GM23338 (cell line): ENCODE measurements at regions not wholly inside any gene's neighbourhood (a gene's known extent, or its start where the extent isn't known, plus 50 kb on each side); places are given as distances from the start of the nearest gene placed in this dataset.

Experiments
- ATAC-seq: fragments of 200-7000 bp; cut with Tn5 transposase; 3 replicates; pipeline ENCODE4 v1.9.1; 2020
- DNase-seq: peaks from one replicate; pipeline ENCODE4 v3.0.0-alpha.2; 2015; ENCODE audit warnings: low spot score
- H2AFZ ChIP-seq: fragments of 200-600 bp; sonication (generic); 2 replicates; pipeline ENCODE4 v1.8.0; 2016; ENCODE audit warnings: antibody characterized with exemption, mild to moderate bottlenecking, moderate library complexity
- H3F3A ChIP-seq: fragments of 200-600 bp; sonication (generic); replicated peaks from 2 replicates; pipeline ENCODE4 v1.8.0; 2017; ENCODE audit warnings: antibody characterized with exemption, mixed run types, low read depth
- H3K27ac ChIP-seq: fragments of 200-600 bp; sonication (generic); 2 replicates; pipeline ENCODE4 v1.6.1; 2016; ENCODE audit warnings: low read depth
- H3K27me3 ChIP-seq: fragments of 200-600 bp; sonication (generic); 2 replicates; pipeline ENCODE4 v1.8.0; 2016; ENCODE audit warnings: mild to moderate bottlenecking, mixed run types, moderate library complexity; ENCODE audit not compliant: insufficient read depth
- H3K36me3 ChIP-seq: fragments of 200-600 bp; sonication (generic); 2 replicates; pipeline ENCODE4 v1.8.0; 2016; ENCODE audit warnings: mild to moderate bottlenecking; ENCODE audit not compliant: insufficient read depth
- H3K4me1 ChIP-seq: fragments of 200-600 bp; sonication (generic); 2 replicates; pipeline ENCODE4 v1.8.0; 2016; ENCODE audit warnings: mild to moderate bottlenecking, moderate library complexity; ENCODE audit not compliant: insufficient read depth
- H3K4me2 ChIP-seq: fragments of 200-600 bp; sonication (generic); 2 replicates; pipeline ENCODE4 v1.7.1; 2017; ENCODE audit warnings: mixed run types
- H3K4me3 ChIP-seq: fragments of 200-600 bp; sonication (generic); 2 replicates; pipeline ENCODE4 v1.6.1; 2016; ENCODE audit warnings: mixed run types
- H3K79me2 ChIP-seq: fragments of 200-600 bp; sonication (generic); replicated peaks from 2 replicates; pipeline ENCODE4 v1.8.0; 2017; ENCODE audit warnings: mild to moderate bottlenecking; ENCODE audit not compliant: insufficient read depth
- H3K9me2 ChIP-seq: fragments of 200-600 bp; sonication (generic); 2 replicates; pipeline ENCODE4 v1.8.0; 2017; ENCODE audit not compliant: insufficient read depth
- H4K20me1 ChIP-seq: fragments of 200-600 bp; sonication (generic); replicated peaks from 2 replicates; pipeline ENCODE4 v1.8.0; 2017; ENCODE audit warnings: mild to moderate bottlenecking; ENCODE audit not compliant: insufficient read depth
- H3K27ac Mint-ChIP-seq: 2 replicates; pipeline ENCODE4 v1.8.0; 2020; ENCODE audit warnings: inconsistent platforms, mild to moderate bottlenecking, moderate library complexity, mixed read lengths
- H3K27me3 Mint-ChIP-seq: 3 replicates; pipeline ENCODE4 v1.8.0; 2022; ENCODE audit warnings: low read depth, mild to moderate bottlenecking, moderate library complexity, mixed read lengths, inconsistent platforms; ENCODE audit not compliant: insufficient read depth, poor library complexity
- H3K36me3 Mint-ChIP-seq: 3 replicates; pipeline ENCODE4 v1.8.0; 2021; ENCODE audit warnings: low read depth, mild to moderate bottlenecking, inconsistent platforms, moderate library complexity, mixed read lengths
- H3K4me1 Mint-ChIP-seq: 3 replicates; pipeline ENCODE4 v1.8.0; 2020; ENCODE audit warnings: mild to moderate bottlenecking, inconsistent platforms, mixed read lengths
- H3K4me3 Mint-ChIP-seq: 3 replicates; pipeline ENCODE4 v1.8.0; 2021; ENCODE audit warnings: moderate library complexity, mild to moderate bottlenecking, inconsistent platforms, mixed read lengths
- H3K9me3 Mint-ChIP-seq: 3 replicates; pipeline ENCODE4 v1.8.0; 2020; ENCODE audit warnings: moderate library complexity, mild to moderate bottlenecking, inconsistent platforms, mixed read lengths
- CREB1 ChIP-seq: fragments of 250-450 bp; sonication (Bioruptor Pico); IDR thresholded peaks from 2 replicates; pipeline ENCODE4 v1.5.0; 2020; ENCODE audit warnings: low read depth, mild to moderate bottlenecking, moderate library complexity
- CTCF ChIP-seq, 2 experiments: fragments of 200-600 bp in 1 of 2; sonication (generic) in 1 of 2; conservative IDR thresholded peaks; 2 replicates each; pipeline versions ENCODE4 v1.5.1 to v1.6.1; 2016 to 2017; ENCODE audit warnings: antibody characterized with exemption in 2 of 2, low read depth in 2 of 2, mild to moderate bottlenecking in 2 of 2, moderate library complexity in 1 of 2
- ETS1 ChIP-seq: IDR thresholded peaks from 2 replicates; pipeline ENCODE4 v1.6.1; 2016; ENCODE audit warnings: antibody characterized with exemption
- EZH2 ChIP-seq: fragments of 200-600 bp; sonication (generic); IDR thresholded peaks from one replicate; pipeline ENCODE4 v1.8.0; 2017; ENCODE audit warnings: antibody characterized with exemption, mild to moderate bottlenecking, low read depth; ENCODE audit not compliant: unreplicated experiment
- EZH2phosphoT487 ChIP-seq: fragments of 200-600 bp; sonication (generic); IDR thresholded peaks from one replicate; pipeline ENCODE4 v1.8.1; 2018; ENCODE audit warnings: antibody characterized with exemption; ENCODE audit not compliant: unreplicated experiment
- JUNB ChIP-seq: IDR thresholded peaks from one replicate; pipeline ENCODE4 v1.6.1; 2016; ENCODE audit warnings: antibody characterized with exemption; ENCODE audit not compliant: unreplicated experiment
- NANOG ChIP-seq: IDR thresholded peaks from 2 replicates; pipeline ENCODE4 v1.6.1; 2016; ENCODE audit warnings: antibody characterized with exemption, borderline replicate concordance
- POLR2AphosphoS5 ChIP-seq: IDR thresholded peaks from 2 replicates; pipeline ENCODE4 v1.6.1; 2016; ENCODE audit warnings: antibody characterized with exemption, low read depth
- REST ChIP-seq: IDR thresholded peaks from one replicate; pipeline ENCODE4 v1.6.1; 2018; ENCODE audit warnings: antibody characterized with exemption; ENCODE audit not compliant: unreplicated experiment
- STAT1 ChIP-seq: IDR thresholded peaks from one replicate; pipeline ENCODE4 v1.6.1; 2016; ENCODE audit warnings: antibody characterized with exemption; ENCODE audit not compliant: unreplicated experiment
- ZNF114 ChIP-seq: fragments of 250-450 bp; sonication (Bioruptor Pico); IDR thresholded peaks from 2 replicates; pipeline ENCODE4 v1.5.0; 2020; ENCODE audit warnings: mild to moderate bottlenecking, moderate library complexity
- ZNF331 ChIP-seq: fragments of 250-450 bp; sonication (Bioruptor Pico); IDR thresholded peaks from 2 replicates; pipeline ENCODE4 v1.5.0; 2020; ENCODE audit warnings: low read depth, mild to moderate bottlenecking, moderate library complexity
- ZNF462 ChIP-seq: fragments of 250-450 bp; sonication (Bioruptor Pico); IDR thresholded peaks from 2 replicates; pipeline ENCODE4 v1.5.0; 2020; ENCODE audit warnings: mild to moderate bottlenecking, moderate library complexity

- Mint-ChIP-seq H3K4me1 (no peaks in the 10 kb centered on the region), H3K4me3 (no peak overlapping the region), H3K9me3 (peaks cover 85% of the 10 kb centered on the region), H3K27me3 (peaks cover 2% of the 10 kb centered on the region), H3K36me3 (0 out of 3 replicates have a peak, but pooled peaks cover 4% of the 10 kb centered on the region), H3K27ac (no peak overlapping the region)
- no peak for DNase-seq
- Histone ChIP-seq H4K20me1 (no peaks in the 10 kb centered on the region), H3K27ac (no peak overlapping the region), H3F3A (no peaks in the 10 kb centered on the region), H3K4me1 (no peaks in the 10 kb centered on the region), H3K36me3 (no peaks in the 10 kb centered on the region), H3K9me2 (no peaks in the 10 kb centered on the region), H3K27me3 (no peaks in the 10 kb centered on the region), H2AFZ (no peak overlapping the region), H3K4me3 (no peak overlapping the region), H3K79me2 (no peaks in the 10 kb centered on the region), H3K4me2 (no peak overlapping the region)
- no peak for TF ChIP-seq ETS1
- TF ChIP-seq NANOG, result no peak
- no peak for TF ChIP-seq CREB1 (CRISPR knock-in tag)
- no peak for TF ChIP-seq REST
- TF ChIP-seq POLR2AphosphoS5, result no peak
- TF ChIP-seq EZH2, result no peak
- TF ChIP-seq JUNB, result no peak
- TF ChIP-seq STAT1, result no peak
- TF ChIP-seq ZNF114 (CRISPR knock-in tag), result no peak
- no peak for TF ChIP-seq EZH2phosphoT487
- no peak for TF ChIP-seq ZNF331 (CRISPR knock-in tag)
- no peak for TF ChIP-seq CTCF (conservative IDR thresholded peaks at IDR 0.05; ENCODE audit: low read depth in 2 of 2)
- TF ChIP-seq ZNF462 (CRISPR knock-in tag), result no peak
- ATAC-seq, result no peak
These were observed 326.0 kb downstream of the RPS4Y2 start for GRCh38 chrY:21081640-21082611.
